RPMI7951 (cell line): ENCODE measurements at regions not wholly inside any gene's neighbourhood (a gene's known extent, or its start where the extent isn't known, plus 50 kb on each side); places are given as distances from the start of the nearest gene placed in this dataset.

Experiments used
- DNase-seq: peaks from one replicate; pipeline ENCODE4 v3.0.0-alpha.2; 2012; ENCODE audit warnings: low read depth

DNA sequence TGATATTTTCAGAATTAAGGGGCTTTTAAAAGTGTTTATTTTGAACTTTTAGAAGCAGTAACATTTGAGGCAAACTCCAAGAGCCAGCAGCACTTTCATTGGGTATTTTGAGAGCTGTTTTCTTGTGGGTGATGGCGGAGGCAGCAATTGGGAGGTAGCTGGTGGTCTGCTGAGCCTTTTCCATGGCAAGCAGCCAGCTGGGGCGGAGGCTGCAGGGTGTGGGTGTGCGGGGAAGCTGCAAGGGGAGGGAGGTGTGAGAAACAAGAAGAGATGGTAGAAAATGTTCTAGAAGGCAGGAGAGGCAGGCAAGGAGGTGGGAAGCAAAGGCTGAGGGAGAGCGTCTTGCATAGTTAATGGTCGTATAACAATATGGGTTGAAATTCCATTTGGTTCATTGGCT lies 223.4 kb upstream of the HTR2A start:
- DNase-seq: no peak

DNA sequence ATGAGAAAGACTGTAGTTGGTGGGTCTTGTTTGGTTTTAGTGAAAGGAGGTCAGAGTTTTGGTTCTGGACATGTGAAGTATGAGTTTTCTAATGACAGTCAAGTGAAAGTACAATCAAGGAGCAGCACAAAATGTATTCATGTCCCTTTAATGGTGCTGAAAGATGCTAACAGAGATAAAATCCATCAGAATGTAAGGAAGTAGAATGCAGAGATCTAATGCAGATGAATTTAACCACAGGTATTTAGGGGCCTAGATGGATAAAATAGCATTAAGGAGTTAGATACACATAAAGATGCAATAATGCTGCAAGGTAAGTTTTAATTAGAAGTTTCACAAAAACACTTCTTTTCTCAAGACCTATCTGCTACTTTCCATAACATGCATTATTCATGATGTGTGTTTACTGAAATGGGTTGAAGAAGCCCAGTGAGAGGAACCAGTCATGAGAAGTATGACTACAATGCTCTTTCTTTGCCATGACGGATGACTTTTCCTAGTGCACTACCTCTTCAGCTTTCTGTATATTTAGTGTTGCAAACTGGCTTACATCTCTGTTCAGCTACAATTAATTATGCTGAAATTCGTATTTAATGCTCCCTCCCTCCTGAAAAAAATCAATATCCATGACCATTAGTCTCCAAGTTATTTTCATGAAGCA lies 222.9 kb upstream of the HTR2A start:
- peak; percentile 9 for DNase-seq

DNA sequence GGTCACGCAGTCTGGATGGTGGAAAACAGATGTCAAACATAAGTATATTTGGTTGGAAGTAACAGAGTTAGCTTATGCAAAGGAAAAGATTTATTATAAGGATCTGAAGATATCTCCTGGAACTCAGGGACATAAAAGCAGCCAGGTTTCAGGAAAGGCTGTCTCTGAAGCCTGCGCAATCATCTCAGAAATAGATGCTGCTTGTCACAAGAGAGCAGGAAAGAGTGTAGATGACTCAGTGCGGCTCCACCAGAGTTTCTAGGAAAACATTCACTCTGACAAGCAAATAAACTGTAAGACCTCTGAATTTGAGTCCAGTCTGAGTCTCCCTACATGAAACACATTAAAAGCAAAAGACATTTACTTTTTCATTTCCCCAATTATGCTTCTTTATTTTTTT lies 220.4 kb upstream of the HTR2A start:
- peak; percentile 70 for DNase-seq

DNA sequence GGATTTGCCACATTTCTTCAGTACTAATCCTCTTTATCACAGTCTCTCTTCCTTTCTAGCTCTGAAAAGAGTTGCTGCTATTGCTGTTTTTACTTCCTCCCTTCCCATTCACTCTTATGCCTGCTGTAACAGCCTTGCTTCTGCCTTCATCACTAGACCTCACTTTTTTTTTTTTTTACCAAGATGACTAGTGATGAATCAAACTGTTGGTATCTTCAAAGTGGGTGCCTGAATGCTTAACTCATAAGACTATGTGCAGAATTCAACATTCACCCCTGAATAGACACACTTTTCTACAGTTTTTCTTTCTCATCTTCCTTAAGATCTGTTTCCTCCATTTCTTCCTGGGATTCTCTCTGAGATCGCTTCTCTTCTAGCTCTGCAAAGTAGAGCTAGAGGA lies 217.2 kb upstream of the HTR2A start:
- peak; percentile 67 for DNase-seq

DNA sequence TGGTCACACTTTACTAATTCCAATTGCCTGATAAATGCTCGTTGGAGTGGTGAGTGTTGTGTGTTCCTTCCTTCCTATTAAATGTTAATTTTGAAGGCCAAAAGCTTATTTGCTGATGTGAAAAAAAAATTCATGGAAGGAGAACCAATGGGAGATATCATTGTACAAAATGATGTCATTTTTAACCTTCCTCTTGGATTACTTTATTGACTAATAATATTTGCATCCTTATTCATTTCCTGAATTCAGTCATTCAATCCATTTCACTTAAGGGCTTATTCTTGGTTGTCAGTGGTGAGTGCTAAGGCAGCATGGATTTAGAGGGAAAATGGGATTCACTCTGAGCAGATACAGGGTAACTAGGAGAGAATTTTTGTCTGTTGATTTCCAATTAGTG lies 216.0 kb upstream of the HTR2A start:
- no peak for DNase-seq

DNA sequence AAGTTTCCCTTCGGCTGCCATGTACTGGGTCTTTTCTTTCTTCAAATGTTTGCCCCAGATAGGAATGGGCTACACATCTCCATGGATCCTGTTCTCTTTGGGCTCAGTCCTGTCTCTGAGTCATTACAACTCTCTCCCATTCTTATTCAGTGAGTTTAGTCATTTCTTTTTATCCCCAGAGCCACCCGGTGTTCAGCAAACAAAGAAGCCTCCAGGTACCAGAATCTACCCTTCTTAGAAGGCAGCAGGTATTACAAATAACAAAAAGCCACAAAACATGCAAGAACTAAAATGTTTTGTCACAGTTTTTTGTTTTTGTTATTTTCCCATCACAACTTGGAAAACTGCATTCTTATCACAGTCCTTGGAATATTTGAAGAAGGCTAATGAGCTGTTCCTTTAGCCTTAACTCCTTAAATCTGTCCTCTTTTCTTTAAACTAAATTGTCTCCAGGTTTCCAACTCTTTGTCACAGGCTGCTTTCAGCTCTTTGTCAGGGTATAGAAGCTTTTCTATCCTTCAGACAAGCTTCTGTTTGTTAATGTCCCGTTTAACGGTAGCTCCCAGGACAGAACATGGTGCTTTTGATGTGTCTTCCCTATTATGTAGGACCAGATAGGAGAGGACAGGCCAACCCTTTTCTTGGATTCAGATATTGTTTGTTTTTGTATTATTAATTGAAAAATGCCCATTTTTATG lies 215.5 kb upstream of the HTR2A start:
- peak; percentile 21 for DNase-seq

DNA sequence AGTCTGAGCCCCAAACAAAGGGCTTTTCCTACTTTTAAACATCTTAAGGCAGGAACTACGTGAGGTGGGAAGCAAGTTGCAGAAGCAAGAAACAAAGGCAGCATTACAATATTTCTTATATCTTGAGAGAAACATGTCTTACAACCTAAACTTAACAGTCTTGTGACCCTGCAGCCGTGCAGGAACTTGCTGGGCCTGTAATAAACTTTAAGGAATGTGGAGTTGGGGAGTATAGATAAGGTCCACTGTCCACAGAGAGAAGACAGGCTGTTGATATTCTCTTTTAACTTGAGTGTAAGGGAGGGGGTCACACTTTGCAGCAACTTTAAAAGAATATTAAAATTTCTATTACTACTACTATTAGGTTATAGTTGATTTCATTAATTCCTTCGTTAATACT lies 214.6 kb upstream of the HTR2A start:
- no peak for DNase-seq

DNA sequence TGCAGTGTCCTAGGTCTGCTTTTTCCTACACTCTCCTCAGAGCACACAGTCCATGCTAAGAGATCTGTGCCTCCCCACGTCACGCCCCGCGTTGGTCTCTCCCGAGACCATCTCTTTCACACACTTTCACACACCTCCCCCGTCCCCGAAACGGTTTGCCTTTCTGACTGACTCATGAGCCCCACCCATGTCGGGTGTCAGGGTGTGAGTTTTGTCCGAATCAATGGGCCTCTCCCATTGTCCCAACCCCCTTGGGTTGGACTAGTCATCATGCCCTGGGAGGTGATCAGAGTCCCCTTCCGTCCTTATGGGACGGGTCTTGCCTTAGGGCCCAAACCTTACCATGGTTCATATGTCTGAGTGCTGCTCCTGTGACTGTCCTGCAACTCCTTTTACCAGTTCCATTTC lies 214.0 kb upstream of the HTR2A start:
- DNase-seq: peak; percentile 50

DNA sequence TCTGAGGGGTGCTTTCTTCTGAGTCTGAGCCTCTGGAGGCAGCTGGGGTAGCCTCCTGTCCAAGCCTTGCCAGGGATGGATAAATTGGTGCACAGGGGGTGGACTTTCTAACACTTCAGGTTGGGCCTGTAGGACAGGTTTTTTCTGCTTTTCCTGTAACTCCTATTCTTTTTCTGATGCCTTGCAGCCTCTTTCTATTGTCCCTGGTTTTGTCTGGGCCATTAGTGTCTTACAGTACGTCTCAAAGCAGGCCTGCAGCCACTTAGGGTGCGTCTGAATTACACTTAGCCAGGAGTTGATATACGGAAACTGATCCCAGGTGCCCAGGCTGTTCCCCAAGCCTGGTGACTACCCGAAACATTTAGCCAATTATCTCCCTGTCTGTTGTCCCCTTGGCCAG lies 213.3 kb upstream of the HTR2A start:
- DNase-seq: no peak

DNA sequence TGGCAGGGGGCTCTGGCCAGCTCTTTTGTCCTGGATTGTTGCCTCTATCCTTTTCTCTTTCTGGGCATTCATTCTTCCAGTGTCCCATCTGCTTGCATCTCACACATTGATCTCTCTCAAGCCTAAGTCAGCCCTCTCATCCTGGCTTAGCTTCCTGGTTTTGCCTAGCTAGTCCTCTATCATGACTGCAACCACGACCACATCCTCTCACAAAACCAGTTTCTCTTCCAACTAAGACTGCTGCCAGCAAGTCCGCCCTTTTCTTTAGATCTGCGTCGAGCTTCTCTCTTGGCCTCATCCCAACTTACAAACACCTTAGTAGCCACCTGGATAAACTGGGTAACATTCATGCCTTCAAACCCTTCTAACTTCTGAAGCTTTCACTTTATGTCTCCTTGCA lies 212.2 kb upstream of the HTR2A start:
- DNase-seq: peak; percentile 52

DNA sequence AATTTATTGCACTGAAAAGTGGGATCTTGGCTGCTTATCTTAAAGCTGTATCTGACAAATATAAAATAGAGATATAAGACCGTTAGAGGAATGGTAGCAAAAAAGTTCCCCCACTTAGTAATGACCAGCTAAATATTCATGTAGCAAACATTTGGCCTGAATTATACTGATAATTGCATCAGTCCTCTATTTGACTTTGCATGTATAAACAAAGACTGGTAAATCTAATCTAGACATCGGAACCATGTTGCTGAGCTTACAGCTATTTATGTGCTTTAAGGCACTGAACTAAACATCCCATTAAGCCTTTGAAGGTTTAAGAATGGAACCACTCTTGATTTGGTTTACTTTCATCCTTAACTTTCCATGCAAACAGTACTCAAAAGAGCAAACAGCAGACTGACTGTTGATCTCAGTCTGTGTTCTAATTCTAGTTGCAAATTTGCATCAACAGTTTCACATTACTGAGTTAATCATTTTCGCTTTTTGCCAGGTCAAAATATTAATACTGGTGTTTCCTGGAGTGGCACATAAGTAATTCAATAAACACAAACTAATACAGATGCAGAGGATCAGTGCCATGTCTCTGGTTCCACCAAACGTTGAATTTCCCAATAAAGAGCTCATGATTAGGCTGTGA lies 203.5 kb upstream of the HTR2A start:
- no peak for DNase-seq

DNA sequence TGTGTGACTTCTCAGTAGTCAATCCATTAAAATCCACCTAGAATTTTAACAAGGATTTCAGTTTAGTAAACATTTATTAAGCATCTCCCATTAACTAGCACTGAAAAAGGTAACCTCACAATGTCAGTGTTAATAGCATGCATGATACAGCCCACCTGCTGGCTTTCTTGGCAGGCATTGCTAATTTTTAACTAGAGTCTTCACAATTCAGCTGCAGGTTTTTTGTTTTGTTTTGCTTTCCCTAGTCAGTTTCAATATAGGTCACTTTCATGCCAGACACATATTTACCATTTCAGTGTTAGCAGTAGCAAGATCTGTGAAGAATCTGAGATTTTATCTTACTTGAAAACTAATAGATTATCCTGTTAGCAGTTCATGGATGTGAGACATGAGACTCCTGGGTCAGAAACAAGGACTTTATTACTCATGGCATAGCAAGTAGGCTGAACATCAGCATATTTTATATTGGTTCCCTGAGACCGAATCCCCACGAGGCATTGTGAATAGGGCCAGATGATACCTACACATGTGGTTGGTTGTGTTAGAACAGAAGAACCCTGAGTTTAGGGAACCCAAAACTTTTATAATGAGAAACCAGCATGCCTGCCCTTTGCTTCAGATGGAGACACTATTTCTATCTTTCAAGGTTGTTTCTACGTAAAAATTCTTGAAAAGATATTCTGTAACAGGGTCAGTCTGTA lies 198.0 kb upstream of the HTR2A start:
- DNase-seq: no peak

DNA sequence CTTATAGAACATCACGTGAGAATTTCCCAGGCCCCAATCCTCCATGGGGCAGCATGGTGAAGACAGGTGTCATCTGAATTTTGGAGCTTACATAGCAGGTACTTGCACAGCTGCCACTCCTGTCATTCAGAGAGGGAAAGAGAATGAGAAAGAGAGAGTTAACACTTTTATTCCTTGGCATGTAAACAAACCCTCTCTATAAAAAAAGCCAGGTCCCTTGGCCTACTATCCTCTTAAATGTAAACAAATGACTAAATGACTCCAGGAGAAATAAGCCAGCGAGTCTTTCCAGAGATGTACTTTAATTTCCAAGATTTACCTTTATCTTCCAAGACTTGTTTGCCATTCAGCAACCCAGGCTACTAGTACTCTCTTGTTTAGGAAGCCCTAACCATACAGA lies 195.3 kb upstream of the HTR2A start:
- no peak for DNase-seq

DNA sequence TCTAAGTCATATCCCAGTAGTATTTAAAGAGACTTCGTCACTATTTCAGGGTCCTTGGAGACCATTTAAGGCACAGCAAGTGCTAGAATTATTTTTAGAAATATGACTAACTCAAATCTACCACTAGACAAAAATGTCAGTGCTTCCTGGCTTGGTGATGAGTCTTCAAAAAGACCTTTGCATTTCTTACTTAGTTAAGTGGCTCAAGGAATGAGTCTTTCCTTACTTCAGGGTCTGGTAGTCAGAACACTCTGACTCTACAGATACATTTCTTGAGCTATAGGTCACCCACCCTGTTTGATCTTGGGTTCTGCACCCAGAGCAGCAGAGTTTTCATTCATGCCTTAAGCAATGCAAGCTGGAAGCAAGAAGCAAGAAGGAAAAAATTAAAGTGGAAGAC lies 191.0 kb upstream of the HTR2A start:
- peak; percentile 63 for DNase-seq

DNA sequence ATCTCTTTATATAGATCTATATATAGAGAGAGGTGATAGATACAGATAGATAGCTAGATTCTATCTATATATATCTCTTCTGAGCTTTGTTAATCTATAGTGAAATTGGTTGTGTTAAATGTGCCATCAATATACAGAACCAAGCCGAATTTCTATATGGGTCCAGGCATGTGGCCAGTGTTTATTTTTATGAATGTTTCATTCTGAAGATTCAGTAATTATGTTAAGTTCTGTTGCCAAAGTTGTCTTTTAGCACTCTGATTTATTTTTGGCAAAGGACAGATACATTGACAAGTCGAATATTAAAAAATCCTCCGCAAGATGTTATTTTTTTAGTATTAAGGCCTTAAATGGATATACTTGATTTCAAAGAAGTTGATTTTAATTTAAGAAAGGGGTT lies 190.4 kb upstream of the HTR2A start:
- no peak for DNase-seq

DNA sequence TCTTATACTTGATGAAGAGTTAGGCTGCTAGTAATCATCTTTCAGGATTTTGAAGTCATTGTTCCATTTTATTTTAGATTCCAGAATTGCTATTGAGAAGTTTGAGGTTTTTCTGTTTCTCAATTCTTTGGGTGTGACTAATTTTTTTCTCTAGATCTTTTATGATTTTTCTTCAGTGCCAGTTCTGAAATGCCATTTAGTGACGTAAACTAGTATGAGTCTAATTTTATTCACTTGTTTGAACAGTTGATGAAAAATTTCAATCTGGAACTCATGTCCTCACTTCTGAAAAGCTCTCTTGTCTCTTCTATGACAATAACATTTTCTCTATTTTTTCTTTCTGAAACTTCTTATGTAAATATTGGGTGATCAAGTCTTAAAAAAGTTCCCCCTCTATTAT lies 188.5 kb upstream of the HTR2A start:
- DNase-seq: no peak

DNA sequence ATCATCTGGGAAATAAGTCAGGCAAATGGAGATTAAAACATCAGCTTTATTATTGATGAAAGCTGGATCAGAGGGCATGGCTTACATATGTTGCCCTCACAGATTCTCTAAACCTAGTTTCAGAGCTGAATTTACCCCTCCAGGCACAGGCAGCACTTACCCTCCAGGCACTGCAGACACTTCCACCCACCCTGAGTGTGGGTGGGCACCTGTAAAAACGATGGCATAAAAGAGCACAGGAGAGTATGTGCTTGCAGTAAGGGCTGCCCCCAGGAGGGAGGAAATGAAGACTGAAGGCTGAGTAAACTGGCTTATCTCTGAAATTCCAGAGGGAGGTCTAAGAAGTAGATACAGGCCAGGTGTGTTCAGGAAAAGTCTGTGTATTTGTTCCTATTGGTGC lies 185.0 kb upstream of the HTR2A start:
- no peak for DNase-seq

DNA sequence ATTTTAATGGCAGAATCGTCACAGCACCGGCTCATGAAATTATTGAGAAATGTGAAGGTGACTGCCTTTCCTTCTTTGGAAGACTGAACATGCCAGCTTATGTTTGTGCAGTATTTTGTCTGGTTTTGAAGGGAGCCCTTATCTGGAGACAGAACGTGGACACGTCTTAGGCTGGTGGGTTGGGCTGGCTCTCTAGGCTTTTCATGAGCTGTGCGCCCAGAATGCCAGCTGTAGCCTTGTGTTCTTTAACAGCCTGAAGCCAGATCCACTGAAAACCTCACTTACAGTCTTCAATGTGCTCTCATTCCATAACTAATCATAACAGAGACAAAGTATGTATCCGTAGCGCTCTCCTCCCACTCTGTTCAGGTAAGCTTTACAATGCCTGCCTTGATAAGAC lies 184.4 kb upstream of the HTR2A start:
- no peak for DNase-seq

DNA sequence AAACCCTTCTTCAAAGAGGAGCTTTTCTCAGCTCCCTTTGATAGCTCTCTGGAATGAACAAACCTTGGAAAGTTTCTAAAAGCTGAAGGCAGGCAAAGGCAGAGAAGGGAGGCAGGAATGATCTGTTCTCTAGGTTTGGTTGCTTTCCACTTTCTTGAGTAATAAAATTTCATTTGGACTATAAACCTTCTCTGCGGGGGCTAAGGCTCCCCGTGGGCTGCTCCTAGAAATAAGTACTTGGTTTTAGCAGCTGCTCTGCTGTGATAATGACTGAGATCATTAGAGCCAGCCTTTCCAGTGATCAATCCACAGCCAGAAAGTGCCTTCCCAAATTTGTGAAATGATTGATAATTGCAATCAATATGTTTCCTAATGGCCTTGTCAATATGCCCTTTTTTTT lies 183.8 kb upstream of the HTR2A start:
- DNase-seq: no peak

DNA sequence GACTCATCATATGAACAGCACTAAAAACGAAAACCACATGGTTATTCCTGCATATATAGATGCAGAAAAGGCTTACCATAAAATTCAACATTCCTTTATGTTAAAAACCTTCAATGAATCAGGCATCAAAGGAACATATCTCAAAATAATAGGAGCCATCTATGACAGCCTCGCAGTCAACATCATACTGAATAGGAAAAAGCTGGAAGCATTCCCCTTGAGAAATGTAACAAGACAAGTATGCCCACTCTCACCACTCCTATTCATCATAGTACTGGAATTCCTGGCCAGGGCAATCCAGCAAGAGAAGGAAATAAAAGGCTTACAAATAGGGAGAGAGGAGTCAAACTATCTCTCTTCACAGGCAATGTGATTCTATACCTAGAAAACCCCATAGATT lies 179.6 kb upstream of the HTR2A start:
- no peak for DNase-seq

DNA sequence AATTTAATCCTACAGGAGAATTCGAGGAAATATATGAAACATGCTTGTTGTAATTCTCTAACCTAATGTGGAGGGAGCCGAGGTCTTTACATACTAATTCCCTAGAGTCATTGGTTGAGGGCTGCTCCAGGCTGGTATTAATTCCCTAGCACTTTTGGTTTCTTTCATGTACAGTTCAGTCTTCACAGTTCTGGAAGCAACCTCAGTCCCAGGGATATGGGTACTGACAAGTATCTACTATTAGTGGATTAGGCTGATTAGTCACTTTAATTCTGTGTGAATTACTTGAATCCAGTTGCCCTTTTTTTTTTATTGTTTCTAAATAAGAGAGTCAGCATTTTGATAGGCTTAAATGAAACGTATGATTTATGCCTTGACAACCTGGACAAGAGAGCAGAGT lies 172.3 kb upstream of the HTR2A start:
- no peak for DNase-seq

DNA sequence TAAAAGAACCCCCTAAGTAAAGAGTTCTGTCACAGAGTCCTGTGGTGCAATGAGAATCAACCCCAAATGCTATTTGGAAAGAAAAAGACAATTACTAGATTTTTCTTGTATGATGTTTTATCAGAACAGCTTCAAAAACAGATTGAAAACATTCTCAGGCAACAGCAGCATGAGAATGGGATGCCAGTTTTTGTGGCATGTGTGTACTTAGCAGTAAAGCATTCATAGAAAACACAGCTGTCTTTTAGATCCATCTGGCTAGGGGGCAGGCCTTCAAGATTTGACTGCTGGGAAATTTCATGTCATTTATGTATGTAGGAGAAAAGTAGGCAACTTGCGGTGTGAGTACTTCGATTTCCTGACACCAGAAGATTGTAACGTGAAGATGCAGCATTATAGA lies 170.5 kb upstream of the HTR2A start:
- no peak for DNase-seq

DNA sequence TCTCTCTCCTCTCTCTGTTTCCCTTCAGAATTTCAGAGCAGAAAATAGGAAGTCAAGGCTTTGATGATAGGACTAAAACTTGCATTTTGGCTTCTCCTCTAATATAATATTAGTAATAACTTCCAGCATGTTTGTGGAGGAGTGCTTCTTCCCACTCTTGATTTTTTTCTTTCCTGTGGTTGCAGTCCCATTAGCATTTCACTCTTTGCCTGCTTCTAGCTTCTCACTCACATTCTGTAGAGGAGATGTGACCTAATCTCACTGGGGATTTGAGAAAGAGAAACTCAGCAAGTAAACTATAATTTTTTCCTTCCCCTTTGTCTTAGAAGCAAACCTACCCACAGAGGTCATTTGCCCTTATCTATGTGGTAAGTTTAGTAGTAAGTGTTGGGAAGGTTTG lies 169.4 kb upstream of the HTR2A start:
- no peak for DNase-seq
